GM12891 (cell line): ENCODE measurements at regions not wholly inside any gene's neighbourhood (a gene's known extent, or its start where the extent isn't known, plus 50 kb on each side); places are given as distances from the start of the nearest gene placed in this dataset.

ENCODE experiments used
- PAX5 ChIP-seq: IDR thresholded peaks from 2 replicates; pipeline ENCODE4 v1.6.1; 2011; ENCODE audit warnings: low read length, moderate library complexity, mild to moderate bottlenecking; ENCODE audit not compliant: insufficient read depth, severe bottlenecking
- POLR2A ChIP-seq: IDR thresholded peaks from 2 replicates; pipeline ENCODE4 v1.6.1; 2011; ENCODE audit warnings: low read depth, low read length, control low read depth
- POLR2AphosphoS5 ChIP-seq: IDR thresholded peaks from 2 replicates; pipeline ENCODE4 v1.6.1; 2011; ENCODE audit warnings: low read depth, low read length, control low read depth
- TAF1 ChIP-seq: IDR thresholded peaks from 2 replicates; pipeline ENCODE4 v1.6.1; 2011; ENCODE audit warnings: low read depth, low read length, control low read depth

DNA sequence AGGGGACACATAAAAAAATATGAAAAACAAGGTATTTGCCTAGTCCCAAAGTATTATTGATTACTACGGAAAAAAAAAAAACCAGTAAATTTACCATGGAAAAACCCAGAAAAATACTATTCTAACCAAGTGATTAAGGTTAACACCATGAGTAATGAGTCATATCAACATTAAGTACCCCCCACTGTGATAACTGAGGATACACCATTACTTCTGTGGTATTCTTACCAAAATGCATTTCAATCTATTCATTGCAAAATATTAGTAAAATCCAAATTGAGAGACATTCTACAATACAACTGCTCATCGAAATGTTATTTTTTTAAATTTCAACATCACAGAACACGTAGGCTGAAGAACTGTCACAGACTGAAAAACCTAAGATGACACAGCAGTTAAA lies 669.8 kb downstream of the ZEB2 start:
- no peak for TF ChIP-seq PAX5
- TF ChIP-seq TAF1: no peak
- TF ChIP-seq POLR2A: no peak
- TF ChIP-seq POLR2AphosphoS5: no peak
